HEK293T (cell line): ENCODE measurements at regions not wholly inside any gene's neighbourhood (a gene's known extent, or its start where the extent isn't known, plus 50 kb on each side); places are given as distances from the start of the nearest gene placed in this dataset.
"Not testable (repeated sequence)": the region's sequence is repeated elsewhere in the genome, so short reads cannot be mapped to it uniquely, and the experiment has no call there.

Experiments used
- ARNT ChIP-seq: fragments of 450-650 bp; IDR thresholded peaks from 2 replicates; pipeline ENCODE4 v1.6.1; 2017; ENCODE audit warnings: mild to moderate bottlenecking
- BHLHE40 ChIP-seq: fragments of 450-650 bp; IDR thresholded peaks from 2 replicates; pipeline ENCODE4 v1.6.1; 2016; ENCODE audit warnings: mild to moderate bottlenecking, moderate library complexity, borderline replicate concordance
- ELF4 ChIP-seq: fragments of 450-650 bp; IDR thresholded peaks from 2 replicates; pipeline ENCODE4 v1.6.1; 2017; ENCODE audit warnings: antibody characterized with exemption
- FOXA1 ChIP-seq: fragments of 450-650 bp; IDR thresholded peaks from 2 replicates; pipeline ENCODE4 v1.6.1; 2016; ENCODE audit warnings: mild to moderate bottlenecking
- FOXK2 ChIP-seq: fragments of 450-650 bp; IDR thresholded peaks from 2 replicates; pipeline ENCODE4 v1.6.1; 2016; ENCODE audit warnings: mild to moderate bottlenecking
- FOXM1 ChIP-seq: fragments of 450-650 bp; IDR thresholded peaks from 2 replicates; pipeline ENCODE4 v1.6.1; 2017; ENCODE audit warnings: mild to moderate bottlenecking, borderline replicate concordance
- HDGF ChIP-seq: fragments of 450-650 bp; IDR thresholded peaks from 2 replicates; pipeline ENCODE4 v1.6.1; 2017; ENCODE audit warnings: antibody characterized with exemption, borderline replicate concordance
- NFRKB ChIP-seq: fragments of 450-650 bp; IDR thresholded peaks from 2 replicates; pipeline ENCODE4 v1.6.1; 2016; ENCODE audit warnings: mild to moderate bottlenecking, moderate library complexity
- PKNOX1 ChIP-seq: fragments of 450-650 bp; IDR thresholded peaks from 2 replicates; pipeline ENCODE4 v1.6.1; 2016
- SP1 ChIP-seq: fragments of 450-650 bp; IDR thresholded peaks from 2 replicates; pipeline ENCODE4 v1.6.1; 2017
- SUZ12 ChIP-seq: fragments of 450-650 bp; IDR thresholded peaks from 2 replicates; pipeline ENCODE4 v1.6.1; 2016; ENCODE audit warnings: mild to moderate bottlenecking
- TARDBP ChIP-seq: fragments of 450-650 bp; IDR thresholded peaks from 2 replicates; pipeline ENCODE4 v1.6.1; 2016
- ZNF384 ChIP-seq: fragments of 450-650 bp; IDR thresholded peaks from 2 replicates; pipeline ENCODE4 v1.6.1; 2016

GRCh38 chr4:115179438-115180062, 66.1 kb upstream of the NDST4 start:
- TF ChIP-seq ZNF384, FOXM1, ARNT, PKNOX1, BHLHE40, TARDBP, NFRKB, FOXA1, FOXK2, ELF4, SP1, SUZ12, HDGF: not testable (repeated sequence)
